HG03066 (cell line): ENCODE measurements at regions not wholly inside any gene's neighbourhood (a gene's known extent, or its start where the extent isn't known, plus 50 kb on each side); places are given as distances from the start of the nearest gene placed in this dataset.

Experiments used
- ATAC-seq: cut with Tn5 transposase; IDR thresholded peaks from one replicate; pipeline ENCODE4 v1.9.1; 2021; ENCODE audit warnings: low read depth; ENCODE audit not compliant: unreplicated experiment

GRCh38 chr2:236939721-236940231 lies 145.9 kb upstream of the COPS8 start:
- ATAC-seq: no peak

GRCh38 chr2:236940497-236940896 lies 145.2 kb upstream of the COPS8 start:
- no peak for ATAC-seq

GRCh38 chr2:236940916-236941520 lies 144.7 kb upstream of the COPS8 start:
- ATAC-seq: no peak

GRCh38 chr2:236941551-236941950 lies 144.1 kb upstream of the COPS8 start:
- no peak for ATAC-seq

- ATAC-seq: no peak
Measured at GRCh38 chr2:236942554-236942953, 143.1 kb upstream of the COPS8 start.

GRCh38 chr2:236943068-236943467 lies 142.6 kb upstream of the COPS8 start:
- no peak for ATAC-seq

- ATAC-seq: no peak
Measured at GRCh38 chr2:236943841-236944513, 141.7 kb upstream of the COPS8 start.

- no peak for ATAC-seq
Measured at GRCh38 chr2:236944561-236944960, 141.1 kb upstream of the COPS8 start.

- ATAC-seq: no peak
Measured at GRCh38 chr2:236945431-236946016, 140.2 kb upstream of the COPS8 start.

GRCh38 chr2:236946871-236947270 lies 138.8 kb upstream of the COPS8 start:
- no peak for ATAC-seq

- no peak for ATAC-seq
Measured at GRCh38 chr2:236947294-236947693, 138.4 kb upstream of the COPS8 start.

- ATAC-seq: no peak
Measured at GRCh38 chr2:236947896-236948295, 137.8 kb upstream of the COPS8 start.

GRCh38 chr2:236949089-236949905 lies 136.4 kb upstream of the COPS8 start:
- no peak for ATAC-seq

- no peak for ATAC-seq
Measured at GRCh38 chr2:236951830-236952475, 133.7 kb upstream of the COPS8 start.

GRCh38 chr2:236954641-236955040 lies 131.0 kb upstream of the COPS8 start:
- ATAC-seq: no peak

- no peak for ATAC-seq
Measured at GRCh38 chr2:236955521-236956030, 130.1 kb upstream of the COPS8 start.

- no peak for ATAC-seq
Measured at GRCh38 chr2:236956031-236956618, 129.6 kb upstream of the COPS8 start.

GRCh38 chr2:236956641-236957040 lies 129.0 kb upstream of the COPS8 start:
- no peak for ATAC-seq

GRCh38 chr2:236959036-236959435 lies 126.7 kb upstream of the COPS8 start:
- no peak for ATAC-seq

GRCh38 chr2:236959876-236960275 lies 125.8 kb upstream of the COPS8 start:
- ATAC-seq: no peak
